CD4-positive, alpha-beta T cell treated with Interleukin-4 for 1 hour (primary cell): ENCODE measurements at regions not wholly inside any gene's neighbourhood (a gene's known extent, or its start where the extent isn't known, plus 50 kb on each side); places are given as distances from the start of the nearest gene placed in this dataset.
"Not testable (repeated sequence)": the region's sequence is repeated elsewhere in the genome, so short reads cannot be mapped to it uniquely, and the experiment has no call there.

ENCODE experiments used
- DNase-seq, 2 donors: peaks; one replicate each; pipeline ENCODE4 v3.0.0-alpha.2; 2020 to 2022

- no peak for DNase-seq
Measured at GRCh38 chr3:11711876-11712275, 68.2 kb upstream of the VGLL4 start.

DNA sequence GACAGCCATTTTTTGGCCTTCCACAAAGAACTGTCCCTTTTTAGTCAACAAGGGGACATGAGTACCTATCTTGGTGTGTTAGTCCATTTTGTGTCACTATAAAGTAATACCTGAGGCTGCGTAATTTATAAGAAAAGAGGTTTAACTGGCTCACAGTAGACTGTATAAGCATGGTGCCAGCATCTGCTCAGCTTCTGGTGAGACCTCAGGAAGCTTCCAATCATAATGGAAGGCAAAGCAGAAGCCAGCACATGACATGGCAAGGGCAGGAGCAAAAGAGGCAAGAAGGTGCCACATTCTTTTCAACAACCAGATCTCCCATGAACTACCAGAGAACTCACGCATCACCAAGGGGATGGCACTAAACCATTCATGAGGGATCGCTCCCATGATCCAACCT is 66.1 kb upstream of the VGLL4 start:
- DNase-seq: no peak

DNA sequence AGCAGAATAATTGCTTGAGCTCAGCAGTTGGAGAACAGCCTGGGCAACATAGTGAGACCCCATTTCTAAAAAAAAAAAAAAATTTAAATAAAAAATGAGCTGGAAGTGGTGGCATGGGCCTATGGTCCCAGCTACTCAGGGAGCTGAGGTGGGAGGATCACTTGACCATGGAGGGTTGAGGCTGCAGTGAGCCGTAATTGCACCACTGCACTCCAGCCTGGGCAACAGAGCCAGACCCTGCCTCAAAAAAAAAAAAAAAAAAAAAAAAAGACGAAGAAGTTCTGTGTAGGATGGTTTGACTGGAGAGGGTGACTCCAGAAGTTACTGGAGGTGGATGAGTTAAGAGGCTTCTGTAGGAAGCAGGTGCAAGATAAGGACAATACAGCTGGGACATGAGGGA is 63.4 kb upstream of the VGLL4 start:
- DNase-seq: not testable (repeated sequence)

DNA sequence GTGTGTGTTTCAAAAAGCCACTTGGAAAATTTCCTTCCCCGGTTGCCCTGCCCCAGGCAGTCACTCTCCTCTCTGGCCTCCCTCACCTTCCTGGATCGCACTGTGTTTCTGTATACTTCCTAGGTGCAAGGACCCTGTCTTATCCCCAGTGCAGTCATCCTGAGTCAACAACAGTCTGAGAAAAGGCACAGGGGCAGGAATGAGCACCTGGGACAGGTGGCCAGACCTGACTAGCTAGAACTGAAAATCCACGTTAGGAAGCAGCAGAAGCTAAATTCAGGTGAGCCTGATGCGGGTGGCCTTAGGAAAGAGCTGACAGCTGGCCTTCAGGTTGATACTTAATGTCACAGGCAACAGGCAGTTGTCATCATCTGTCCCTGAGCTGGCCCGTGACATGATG is 62.9 kb upstream of the VGLL4 start:
- no peak for DNase-seq

DNA sequence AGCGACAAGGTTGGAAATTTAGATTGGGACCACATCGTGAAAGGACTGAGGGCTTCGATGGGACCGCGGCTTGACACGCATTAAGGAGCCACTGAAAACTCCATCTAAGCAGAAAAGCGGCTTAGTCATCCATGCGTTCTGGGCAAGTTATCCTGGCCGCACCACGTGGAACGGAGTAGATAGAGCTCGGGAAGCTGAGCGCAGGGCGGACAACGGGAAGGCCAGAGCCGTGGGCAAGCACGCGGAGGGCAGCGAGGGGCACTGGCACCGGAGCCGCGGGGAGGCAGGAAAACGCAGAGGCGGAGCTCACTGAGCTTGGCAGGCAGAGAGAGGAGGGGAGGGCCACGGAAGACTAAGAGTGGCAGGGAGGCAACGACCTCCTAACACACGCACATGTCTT is 61.3 kb upstream of the VGLL4 start:
- DNase-seq: no peak

- no peak for DNase-seq
Measured at GRCh38 chr3:11703146-11703545, 59.4 kb upstream of the VGLL4 start.

DNA sequence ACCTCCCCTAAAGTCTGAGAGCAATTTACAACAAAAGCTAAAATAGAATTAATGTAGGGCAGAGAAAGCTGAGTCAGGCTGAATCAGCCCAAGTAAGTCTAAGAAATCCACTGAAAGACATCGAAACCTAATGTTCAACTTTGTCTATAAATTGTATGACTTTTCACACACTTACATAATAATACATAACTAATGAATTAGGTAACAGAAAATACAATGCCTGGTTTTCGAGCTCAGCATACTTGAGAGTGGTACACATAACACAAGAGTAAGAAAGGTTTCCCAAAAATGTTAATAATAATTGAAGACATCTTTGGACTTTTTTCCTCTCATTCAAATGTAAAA is 55.3 kb upstream of the VGLL4 start:
- DNase-seq: no peak

- no peak for DNase-seq
Measured at GRCh38 chr3:11698326-11699082, 54.8 kb upstream of the VGLL4 start.

DNA sequence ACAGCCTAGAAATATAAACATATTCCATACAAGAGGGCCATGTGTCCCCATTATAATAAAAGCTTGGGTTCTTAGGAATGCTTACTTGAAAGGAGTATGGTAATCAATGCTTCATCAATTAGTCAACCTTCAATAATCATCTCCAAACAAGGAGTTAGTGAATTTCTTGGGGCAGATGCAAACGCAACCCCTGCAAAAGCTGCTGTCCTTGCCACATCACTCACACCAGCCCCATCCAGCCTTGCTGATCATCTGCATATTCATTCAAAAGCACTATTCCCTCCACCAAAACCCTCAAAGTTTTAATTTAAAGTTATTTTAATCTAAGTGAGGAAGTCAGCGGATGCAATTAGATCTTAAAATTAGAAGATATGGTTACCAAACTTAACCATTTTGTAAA is 54.0 kb upstream of the VGLL4 start:
- no peak for DNase-seq

GRCh38 chr3:11696054-11696453 is 52.3 kb upstream of the VGLL4 start:
- DNase-seq: no peak
